Hepatocyte (in vitro differentiated cells): ENCODE measurements at regions not wholly inside any gene's neighbourhood (a gene's known extent, or its start where the extent isn't known, plus 50 kb on each side); places are given as distances from the start of the nearest gene placed in this dataset. TPM values are rescaled to one million over a fixed set of nuclear protein-coding genes. Genes with fewer than 3 reads are reported as not detected.

Experiments
- DNase-seq: peaks from one replicate; pipeline ENCODE4 v3.0.0-alpha.2; 2016; ENCODE audit warnings: low spot score
- H2AFZ ChIP-seq: fragments of 200-600 bp; sonication (generic); 2 replicates; pipeline ENCODE4 v1.6.0; 2016; ENCODE audit warnings: antibody characterized with exemption, mild to moderate bottlenecking
- H3K27ac ChIP-seq: fragments of 200-600 bp; sonication (generic); 2 replicates; pipeline ENCODE4 v1.5.1; 2016; ENCODE audit warnings: mild to moderate bottlenecking
- H3K27me3 ChIP-seq: fragments of 200-600 bp; sonication (generic); 2 replicates; pipeline ENCODE4 v1.6.1; 2016
- H3K36me3 ChIP-seq: fragments of 200-600 bp; sonication (generic); replicated peaks from 2 replicates; pipeline ENCODE4 v1.5.1; 2016; ENCODE audit warnings: low read depth; ENCODE audit not compliant: insufficient read depth
- H3K4me1 ChIP-seq: fragments of 200-600 bp; sonication (generic); 2 replicates; pipeline ENCODE4 v1.5.1; 2016; ENCODE audit warnings: mild to moderate bottlenecking, moderate library complexity; ENCODE audit not compliant: insufficient read depth
- H3K4me2 ChIP-seq: fragments of 200-600 bp; sonication (generic); 2 replicates; pipeline ENCODE4 v1.6.0; 2016
- H3K4me3 ChIP-seq: fragments of 200-600 bp; sonication (generic); 2 replicates; pipeline ENCODE4 v1.5.1; 2016; ENCODE audit warnings: mild to moderate bottlenecking
- H3K79me2 ChIP-seq: fragments of 200-600 bp; sonication (generic); 2 replicates; pipeline ENCODE4 v1.6.0; 2017; ENCODE audit warnings: mild to moderate bottlenecking
- H3K9me2 ChIP-seq: fragments of 200-600 bp; sonication (generic); replicated peaks from 2 replicates; pipeline ENCODE4 v1.6.0; 2017; ENCODE audit warnings: mild to moderate bottlenecking; ENCODE audit not compliant: insufficient read depth
- H3K9me3 ChIP-seq: fragments of 200-600 bp; sonication (generic); 2 replicates; pipeline ENCODE4 v1.5.1; 2016; ENCODE audit warnings: low read depth, mild to moderate bottlenecking
- H4K20me1 ChIP-seq: fragments of 200-600 bp; sonication (generic); 2 replicates; pipeline ENCODE4 v1.6.0; 2016; ENCODE audit warnings: mild to moderate bottlenecking; ENCODE audit not compliant: insufficient read depth, poor library complexity, severe bottlenecking
- CTCF ChIP-seq: fragments of 200-600 bp; sonication (generic); IDR thresholded peaks from 2 replicates; pipeline ENCODE4 v1.5.1; 2016; ENCODE audit warnings: antibody characterized with exemption, mild to moderate bottlenecking; ENCODE audit not compliant: poor library complexity
- EZH2 ChIP-seq: fragments of 200-600 bp; sonication (generic); IDR thresholded peaks from 2 replicates; pipeline ENCODE4 v1.6.1; 2016; ENCODE audit warnings: antibody characterized with exemption, mild to moderate bottlenecking, borderline replicate concordance
- EZH2phosphoT487 ChIP-seq: fragments of 200-600 bp; sonication (generic); IDR thresholded peaks from one replicate; pipeline ENCODE4 v1.6.1; 2018; ENCODE audit warnings: antibody characterized with exemption, mild to moderate bottlenecking, low read depth, moderate library complexity; ENCODE audit not compliant: unreplicated experiment, severe bottlenecking
- WGBS: methylation state at CpG from one replicate; pipeline ENCODE4 v1.1.6; 2016; ENCODE audit warnings: low lambda C conversion rate; ENCODE audit errors: missing lambda C conversion rate; 5-methylcytosine and 5-hydroxymethylcytosine counted together
- microRNA-seq: library from miRNA; unstranded; fragments of <30 nt; microRNA quantifications from one replicate; pipeline ENCODE4, GENCODE V29; 2017
- small RNA-seq: library from RNA; depleted of rRNA; stranded (forward); fragments of <200 nt; gene quantifications from one replicate; pipeline ENCODE3, GENCODE V24; 2014

GRCh38 chr9:88937248-88937647 is 54.0 kb upstream of the S1PR3 start:
- Histone ChIP-seq H2AFZ (no peak overlapping the region), H3K4me2 (no peak overlapping the region), H3K9me3 (no peaks in the 10 kb centered on the region), H3K27ac (no peak overlapping the region), H3K36me3 (no peaks in the 10 kb centered on the region), H3K27me3 (no peaks in the 10 kb centered on the region), H3K9me2 (no peaks in the 10 kb centered on the region), H3K79me2 (no peaks in the 10 kb centered on the region), H4K20me1 (no peaks in the 10 kb centered on the region), H3K4me1 (no peaks in the 10 kb centered on the region), H3K4me3 (no peak overlapping the region)
- TF ChIP-seq CTCF, result no peak
- TF ChIP-seq EZH2, result no peak
- no peak for TF ChIP-seq EZH2phosphoT487
- WGBS, result 60% methylated on average over 3 of the region's 3 CpGs
- DNase-seq, result no peak

GRCh38 chr9:88938189-88938588 is 53.1 kb upstream of the S1PR3 start:
- Histone ChIP-seq H3K4me1 (no peaks in the 10 kb centered on the region), H3K27me3 (no peaks in the 10 kb centered on the region), H2AFZ (no peak overlapping the region), H3K9me3 (no peaks in the 10 kb centered on the region), H3K27ac (no peak overlapping the region), H3K9me2 (no peaks in the 10 kb centered on the region), H3K79me2 (no peaks in the 10 kb centered on the region), H3K4me2 (no peak overlapping the region), H3K4me3 (no peak overlapping the region), H3K36me3 (no peaks in the 10 kb centered on the region), H4K20me1 (no peaks in the 10 kb centered on the region)
- 94% methylated on average over 4 of the region's 4 CpGs for WGBS
- TF ChIP-seq EZH2, result no peak
- TF ChIP-seq EZH2phosphoT487, result no peak
- TF ChIP-seq CTCF, result no peak
- no peak for DNase-seq

Small RNA genes lying in the stretch of these regions (microRNA-seq; reads per million reads assigned to microRNA genes)
- gene MIR4289, result not detected

Small RNA genes lying in the stretch of these regions (small RNA-seq; reads per million reads assigned to genes)
- not detected for gene MIR4289
